OCI-M1 (cell line): ENCODE measurements at regions not wholly inside any gene's neighbourhood (a gene's known extent, or its start where the extent isn't known, plus 50 kb on each side); places are given as distances from the start of the nearest gene placed in this dataset.
"Not testable (repeated sequence)": the region's sequence is repeated elsewhere in the genome, so short reads cannot be mapped to it uniquely, and the experiment has no call there.

ENCODE experiments used
- DNase-seq: peaks from one replicate; lab custom pipeline; 2025; lab: John Stamatoyannopoulos, UW

DNA sequence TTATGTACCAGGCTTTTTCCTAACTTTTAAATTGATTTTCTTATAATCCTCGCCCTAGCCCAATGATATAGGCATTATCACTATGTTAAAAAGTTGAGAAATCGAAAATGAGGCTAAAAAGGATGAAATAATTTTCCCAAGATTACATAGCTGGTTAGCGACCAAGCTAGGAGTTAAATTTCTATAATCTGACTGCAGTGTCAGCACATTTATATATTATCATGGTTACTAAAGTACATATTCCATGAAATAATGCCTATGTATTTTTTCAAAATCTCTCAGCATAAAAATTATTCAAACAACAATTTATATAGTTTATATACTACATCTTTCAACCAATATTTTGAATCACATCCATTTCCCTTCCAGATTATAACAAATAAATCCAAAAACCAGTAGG is 317.3 kb upstream of the TFPI start:
- DNase-seq = no peak

DNA sequence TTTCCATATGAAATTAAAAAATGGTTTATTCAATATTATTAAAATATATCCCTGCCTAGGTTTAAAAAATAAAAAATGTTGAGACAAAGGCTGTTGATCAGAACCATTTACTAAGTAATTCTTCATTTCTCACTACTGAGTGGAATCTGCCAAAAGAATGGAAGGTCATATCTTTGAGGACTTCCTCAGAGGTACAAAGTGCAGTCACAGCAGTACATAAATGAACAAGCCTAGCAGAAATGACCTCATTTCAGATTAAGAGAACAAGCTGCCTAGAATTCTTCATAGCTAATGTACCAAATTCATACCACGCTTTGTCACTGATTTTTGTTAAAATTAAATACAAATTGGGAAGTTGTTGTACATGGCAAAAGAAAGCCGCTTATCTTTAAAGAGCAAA is 318.9 kb upstream of the TFPI start:
- no peak for DNase-seq

DNA sequence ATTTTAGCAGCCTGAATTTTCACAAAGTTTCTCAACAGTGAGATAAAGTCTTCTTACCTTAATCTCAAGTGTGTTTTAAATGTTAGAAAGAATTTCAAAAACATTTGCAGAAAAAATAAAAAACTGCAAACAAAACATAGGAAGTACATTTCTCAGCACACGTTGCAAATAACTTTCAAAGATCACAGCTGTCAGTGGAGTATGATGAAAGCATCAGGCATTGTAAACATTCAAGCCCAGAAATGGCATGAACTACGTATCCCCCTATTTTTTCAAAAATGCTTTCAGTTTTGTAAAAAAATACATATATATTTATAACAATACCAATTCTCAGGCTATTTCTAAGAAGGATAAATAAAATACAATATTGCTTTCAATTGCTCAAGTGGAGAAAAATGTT is 320.6 kb upstream of the TFPI start:
- no peak for DNase-seq

DNA sequence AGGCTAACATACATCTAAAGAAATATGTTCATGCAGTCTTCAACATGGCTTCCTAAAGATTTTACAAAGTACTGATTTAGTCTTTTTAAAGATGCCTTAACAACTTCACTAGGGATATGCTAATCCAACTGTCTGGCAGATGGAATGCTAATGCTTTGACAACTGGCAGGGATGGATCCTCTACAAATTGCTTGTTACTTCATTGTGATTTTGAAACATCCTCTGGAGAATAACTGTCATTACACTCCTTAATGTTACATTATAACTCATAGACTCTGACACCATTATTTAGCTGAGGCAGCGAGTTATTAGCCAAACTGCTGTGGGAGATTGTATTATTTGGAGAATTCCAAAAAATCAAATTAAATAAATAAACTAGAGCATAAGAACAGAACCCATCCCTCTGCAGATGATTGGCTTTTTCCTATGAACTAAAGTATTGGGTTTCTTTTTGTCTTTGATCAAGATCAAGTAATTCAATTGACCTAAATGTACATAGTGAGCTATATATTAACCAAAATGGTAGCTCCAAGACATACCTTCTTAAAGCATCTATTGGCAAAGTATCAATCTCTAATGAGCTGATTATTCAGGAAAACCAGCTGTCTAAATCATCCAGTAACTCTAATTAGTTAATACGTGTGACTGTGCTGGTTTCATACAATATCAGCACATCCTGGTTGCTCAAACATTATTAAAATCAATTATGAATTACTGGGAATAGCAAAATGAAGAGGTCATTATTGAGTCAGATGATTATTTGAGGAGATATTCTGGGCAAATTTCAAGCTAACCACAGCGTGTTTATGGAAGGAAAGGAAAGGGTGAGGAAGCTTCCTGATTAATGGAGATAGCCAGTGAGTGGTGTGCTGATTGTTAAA is 321.3 kb upstream of the TFPI start:
- no peak for DNase-seq

DNA sequence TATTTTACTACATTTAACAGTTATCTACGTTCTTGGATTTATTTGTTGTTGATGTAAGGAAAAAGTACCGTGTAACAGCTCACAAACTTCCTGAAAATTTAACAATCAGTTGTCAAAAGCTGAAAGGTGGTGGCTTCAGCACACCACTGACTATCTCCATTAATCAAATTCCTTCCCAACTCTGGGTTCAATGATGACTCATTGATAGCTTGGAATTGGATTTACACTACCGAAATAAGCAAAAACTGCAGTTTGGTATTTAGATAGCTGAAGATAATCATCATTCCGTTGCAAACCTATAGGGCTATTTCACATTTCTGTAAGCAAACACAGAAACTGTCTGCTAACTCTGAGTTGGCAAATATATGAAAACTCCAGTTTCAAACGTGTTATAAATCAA is 322.3 kb upstream of the TFPI start:
- DNase-seq = no peak

DNA sequence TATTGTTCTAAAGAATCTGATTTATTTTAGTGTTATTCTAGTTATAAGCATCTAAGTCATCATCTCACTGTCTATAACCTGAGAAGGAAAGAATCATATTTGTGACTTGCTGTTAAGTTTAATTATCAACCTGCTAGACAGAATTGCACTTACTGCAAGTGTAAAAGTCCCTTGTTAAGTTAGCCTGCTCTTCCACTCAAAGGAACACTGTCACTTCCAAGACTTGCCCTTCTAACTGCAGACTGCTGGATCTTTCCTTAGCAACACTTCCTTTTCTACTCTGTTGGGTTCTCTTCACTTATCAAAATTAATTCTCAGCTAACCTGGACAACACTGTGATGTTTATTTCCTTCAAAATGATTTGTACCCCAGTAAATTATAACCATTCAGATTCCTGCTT is 323.2 kb upstream of the TFPI start:
- no peak for DNase-seq

DNA sequence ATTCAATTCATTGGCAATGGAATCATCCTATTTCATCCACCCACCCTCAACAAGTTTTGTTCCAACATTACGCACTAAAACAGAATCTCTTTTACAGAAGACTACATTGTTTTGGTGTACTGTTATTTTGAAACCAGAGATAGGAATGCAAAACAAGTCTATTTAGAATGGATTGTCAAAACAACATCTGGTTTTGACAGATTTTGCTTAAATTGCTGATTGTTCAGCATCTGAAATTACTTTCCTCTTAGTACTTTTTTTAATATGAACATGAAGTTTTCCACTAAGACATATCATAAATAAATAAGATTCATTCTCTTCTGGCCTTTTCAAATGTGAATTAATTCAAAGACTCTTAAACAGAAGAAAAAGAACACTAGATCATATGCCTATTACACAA is 323.9 kb upstream of the TFPI start:
- no peak for DNase-seq

DNA sequence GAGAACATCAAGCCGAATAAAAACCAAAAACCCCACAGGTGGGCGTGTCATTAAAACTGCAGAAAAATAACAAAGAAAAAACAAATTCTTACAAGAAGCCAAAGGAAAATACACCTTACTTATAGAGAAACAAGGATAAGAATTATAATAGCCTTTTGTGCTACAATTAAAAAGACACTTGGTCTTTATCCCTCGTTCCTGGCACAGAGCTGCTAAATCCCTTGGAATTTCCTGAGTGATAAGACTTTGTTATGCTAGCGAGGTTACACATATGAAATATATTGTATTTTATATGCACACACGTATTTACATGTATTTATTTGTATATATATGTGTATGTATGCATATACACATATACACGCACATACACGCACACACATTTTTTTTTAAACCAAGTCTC is 325.3 kb upstream of the TFPI start:
- no peak for DNase-seq

DNA sequence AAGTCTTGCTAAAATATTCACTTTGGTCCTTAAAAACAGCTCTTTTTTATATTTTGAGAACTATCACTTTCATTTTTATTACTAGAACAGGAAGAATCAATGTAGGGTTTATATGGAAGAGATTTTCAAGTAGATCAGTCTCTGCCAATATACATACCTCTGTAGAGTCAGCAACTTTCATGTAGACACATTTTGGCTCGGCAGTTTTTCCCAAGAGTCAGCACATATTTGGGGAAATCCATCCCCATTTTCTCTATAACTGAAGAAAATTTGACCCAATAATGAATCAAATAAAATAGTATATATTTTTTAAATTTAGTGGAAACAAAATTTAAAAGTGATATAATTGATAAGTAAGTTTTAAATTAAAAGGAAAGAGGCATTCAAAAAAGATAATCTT is 329.8 kb upstream of the TFPI start:
- no peak for DNase-seq

DNA sequence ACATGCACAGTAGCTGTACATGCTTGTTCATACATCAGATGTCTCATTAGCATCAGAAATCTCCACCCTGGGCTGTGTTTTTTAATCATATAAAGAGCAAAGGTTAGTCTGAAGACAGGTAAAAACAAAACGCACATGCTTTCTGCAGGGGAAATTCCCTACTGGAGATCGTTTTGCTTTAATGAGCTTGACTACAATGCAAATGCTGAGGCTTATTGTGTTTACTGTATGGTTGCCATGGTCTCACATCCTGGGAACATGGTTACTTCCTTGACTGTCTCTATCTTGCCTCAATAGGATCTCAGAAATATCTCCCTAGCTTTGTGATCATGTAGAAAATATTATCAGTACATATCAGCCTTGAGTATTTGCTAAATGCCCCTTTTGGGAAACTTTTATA is 336.5 kb upstream of the TFPI start:
- no peak for DNase-seq

DNA sequence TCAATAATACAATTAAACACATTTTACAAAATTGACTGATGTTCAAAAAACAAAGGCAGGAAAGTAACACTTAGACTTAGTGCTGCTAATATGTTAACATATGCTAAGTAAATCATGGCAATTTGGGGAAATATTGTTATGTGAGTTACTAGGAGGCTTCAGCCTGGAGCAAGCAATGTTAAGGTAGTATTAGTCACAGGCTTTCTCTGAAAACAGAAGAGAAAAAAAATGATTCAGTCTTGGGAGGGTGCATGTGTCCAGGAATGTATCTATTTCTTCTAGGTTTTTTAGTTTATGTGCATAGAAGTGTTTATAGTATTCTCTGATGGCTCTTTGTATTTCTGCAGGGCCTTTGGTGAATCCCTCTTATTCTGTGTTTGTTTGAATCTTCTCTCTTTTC is 345.8 kb upstream of the TFPI start:
- DNase-seq = no peak

DNA sequence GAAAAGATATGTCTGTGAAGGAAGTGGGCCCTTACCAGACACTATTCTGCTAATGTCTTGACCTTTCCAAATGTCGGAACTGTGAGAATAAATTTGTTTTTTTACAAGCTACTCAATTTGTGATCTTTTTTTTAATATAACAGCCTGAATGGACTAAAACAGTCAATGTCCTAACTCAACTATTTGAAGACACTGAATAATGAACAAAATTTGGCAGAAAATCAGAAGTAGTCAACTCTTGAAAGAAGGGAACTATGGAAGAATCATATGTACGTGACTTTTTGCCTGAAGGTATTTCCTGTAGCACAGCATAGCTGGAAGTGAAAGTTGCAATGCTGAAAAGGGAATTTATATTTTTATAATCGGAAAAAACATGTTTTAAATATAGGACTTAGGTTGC is 351.8 kb upstream of the TFPI start:
- DNase-seq = no peak

DNA sequence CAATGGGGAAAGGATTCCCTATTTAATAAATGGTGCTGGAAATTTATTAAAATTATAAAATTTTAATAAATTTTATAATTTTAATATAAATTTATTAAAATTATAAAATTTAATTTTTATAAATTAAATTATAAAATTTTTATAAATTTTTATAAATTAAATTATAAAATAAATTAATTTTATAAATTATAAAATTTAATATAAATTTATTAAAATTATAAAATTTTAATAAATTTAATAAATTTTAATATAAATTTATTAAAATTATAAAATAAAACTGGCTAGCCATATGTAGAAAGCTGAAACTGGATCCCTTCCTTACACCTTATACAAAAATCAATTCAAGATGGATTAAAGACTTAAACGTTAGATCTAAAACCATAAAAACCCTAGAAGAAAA is 356.7 kb upstream of the TFPI start:
- DNase-seq = not testable (repeated sequence)

DNA sequence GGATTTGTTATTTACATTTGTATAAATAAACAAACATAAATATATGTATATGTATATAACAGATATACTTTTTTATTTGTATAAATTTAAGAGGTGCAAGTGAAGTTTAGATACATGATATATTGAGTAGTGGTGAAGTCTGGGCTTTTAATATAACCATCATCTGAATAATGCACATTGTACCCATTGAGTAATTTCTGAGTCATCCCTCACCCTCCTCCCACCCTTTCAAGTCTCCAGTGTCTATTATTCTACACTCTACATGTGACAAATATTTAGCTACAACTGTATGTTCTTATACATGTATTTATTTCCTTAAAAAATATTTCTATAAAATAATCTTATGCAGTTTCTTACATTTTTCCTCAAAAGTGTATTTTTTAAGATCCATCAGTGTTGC is 358.7 kb upstream of the TFPI start:
- no peak for DNase-seq

DNA sequence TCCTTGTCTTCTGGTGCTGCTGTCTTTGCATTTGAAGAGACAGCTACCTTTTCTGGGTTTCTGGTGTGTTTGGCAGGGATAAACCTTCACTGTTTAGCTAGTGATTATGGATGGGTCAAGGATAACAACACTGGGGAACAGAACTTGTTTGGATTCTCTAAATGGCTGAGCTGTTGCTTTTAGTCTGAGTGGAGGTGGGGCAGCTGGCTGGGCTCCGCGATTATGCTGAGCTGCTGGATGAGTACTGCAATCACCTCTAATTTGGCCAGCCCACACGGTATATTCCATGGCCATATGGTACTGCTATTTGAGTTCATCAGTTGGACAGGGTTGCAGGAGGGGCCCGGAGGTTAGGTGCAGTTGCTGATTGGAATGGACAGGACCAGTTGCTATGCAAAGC is 361.6 kb upstream of the TFPI start:
- DNase-seq = no peak

DNA sequence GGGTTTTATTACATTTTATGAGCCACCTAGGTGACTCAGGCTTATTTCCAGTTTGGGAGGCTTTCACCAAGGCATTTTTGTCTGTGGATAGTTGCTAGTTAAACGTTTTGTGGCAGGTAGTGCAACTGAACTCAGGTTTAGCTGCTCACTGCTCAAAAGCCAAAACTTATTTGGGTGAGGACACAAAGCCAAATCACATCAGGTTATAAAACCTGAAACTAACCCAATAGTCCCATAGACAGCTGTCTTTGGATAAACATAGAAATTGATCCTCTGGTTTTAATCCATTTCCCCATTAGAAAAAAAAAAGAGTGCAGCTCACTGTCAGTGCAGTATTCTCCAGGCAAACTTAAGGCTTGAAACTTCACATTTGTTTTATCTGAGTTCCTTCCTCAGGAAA is 362.6 kb upstream of the TFPI start:
- no peak for DNase-seq

DNA sequence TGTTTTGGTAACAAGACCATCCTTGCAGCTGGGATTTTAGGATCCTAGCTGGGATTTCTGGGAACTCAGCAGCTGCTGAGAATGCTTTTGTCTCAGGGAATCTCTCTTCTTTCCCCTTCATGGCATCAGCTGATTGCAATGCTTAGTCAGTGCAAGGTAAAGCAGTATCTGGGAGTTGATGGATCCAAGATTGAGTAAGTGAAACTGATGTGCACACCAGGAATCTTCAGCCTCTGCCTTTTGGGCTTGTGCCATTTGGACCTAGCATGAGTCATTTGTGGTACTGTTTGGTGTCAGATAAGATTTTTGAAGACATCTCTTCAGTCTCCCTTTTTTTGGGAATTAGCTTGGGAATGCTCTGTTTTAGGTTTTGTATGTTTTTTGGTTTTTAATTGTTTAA is 363.3 kb upstream of the TFPI start:
- no peak for DNase-seq

DNA sequence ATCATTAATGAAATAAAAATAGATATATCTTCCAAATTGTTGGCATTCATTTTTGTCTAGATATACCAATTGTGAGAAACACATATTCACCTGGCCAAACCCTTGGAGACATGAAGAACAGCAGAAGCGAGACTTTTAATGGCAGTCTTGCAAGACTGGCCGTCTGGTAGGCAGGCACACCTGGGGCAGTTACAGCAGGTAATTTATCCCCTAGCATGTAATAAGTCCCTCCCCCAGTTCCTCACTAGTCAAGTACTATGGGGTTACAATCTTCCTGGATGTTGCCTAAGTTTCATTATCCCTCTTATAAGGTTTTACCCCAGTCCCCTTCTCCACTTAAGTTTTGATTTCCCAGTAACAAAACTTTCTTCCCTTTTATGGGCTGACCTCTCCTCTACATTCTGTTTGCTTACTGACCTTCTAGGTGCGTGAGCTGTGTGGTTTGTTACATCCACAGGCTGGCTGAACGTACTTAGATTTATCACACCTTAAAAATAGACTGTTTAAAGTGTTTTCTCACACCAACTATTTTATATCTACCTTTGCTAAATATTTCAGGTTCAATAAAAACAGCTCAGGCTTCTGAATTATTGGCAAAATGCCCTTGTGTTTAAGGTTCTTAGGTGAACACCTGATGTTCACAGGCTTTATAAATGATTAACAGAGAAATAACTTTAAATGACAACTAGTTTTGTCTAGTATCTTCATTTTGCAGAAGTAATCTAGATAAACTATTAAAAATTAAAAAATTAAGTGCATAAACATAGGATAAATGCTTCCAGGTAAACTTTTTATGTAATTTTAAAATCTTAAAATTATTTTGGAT is 365.0 kb upstream of the TFPI start:
- DNase-seq = no peak

DNA sequence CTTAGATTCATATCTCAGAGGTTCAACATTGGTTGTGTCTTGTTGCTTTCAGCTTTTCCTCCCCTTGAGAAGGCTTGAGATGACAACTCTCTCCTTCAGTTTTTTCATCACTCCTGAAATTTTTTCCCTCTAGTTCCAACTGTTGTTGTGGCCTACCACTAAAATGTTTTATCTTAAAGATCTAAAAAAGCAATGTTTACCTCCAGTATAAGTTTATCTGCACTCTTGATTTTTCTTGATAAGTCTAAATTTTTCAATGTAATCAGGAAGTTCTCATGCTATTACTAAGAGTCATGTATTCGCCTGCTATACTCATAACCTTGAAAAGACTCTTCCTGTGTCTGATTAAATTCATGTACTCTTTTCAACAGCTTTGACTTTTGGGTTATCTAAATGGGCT is 366.3 kb upstream of the TFPI start:
- no peak for DNase-seq

DNA sequence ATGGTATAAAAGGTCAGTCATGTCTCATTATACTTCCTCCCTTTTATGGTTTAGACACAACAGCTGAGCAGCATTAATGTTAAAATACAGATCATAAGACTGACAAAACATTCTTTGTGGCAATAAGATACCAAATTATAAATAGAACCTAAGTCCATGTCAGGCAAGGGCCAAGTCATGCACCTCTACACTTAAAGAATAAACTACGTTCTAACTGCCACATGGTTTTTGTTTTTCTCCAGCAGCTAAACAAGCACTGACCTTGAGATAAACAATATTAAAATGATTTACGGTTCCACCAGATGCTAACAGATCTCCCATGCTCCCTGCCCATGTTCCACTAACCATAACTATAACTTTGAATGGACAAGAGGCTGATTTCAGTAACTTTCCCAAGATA is 368.6 kb upstream of the TFPI start:
- DNase-seq = peak; percentile 6

DNA sequence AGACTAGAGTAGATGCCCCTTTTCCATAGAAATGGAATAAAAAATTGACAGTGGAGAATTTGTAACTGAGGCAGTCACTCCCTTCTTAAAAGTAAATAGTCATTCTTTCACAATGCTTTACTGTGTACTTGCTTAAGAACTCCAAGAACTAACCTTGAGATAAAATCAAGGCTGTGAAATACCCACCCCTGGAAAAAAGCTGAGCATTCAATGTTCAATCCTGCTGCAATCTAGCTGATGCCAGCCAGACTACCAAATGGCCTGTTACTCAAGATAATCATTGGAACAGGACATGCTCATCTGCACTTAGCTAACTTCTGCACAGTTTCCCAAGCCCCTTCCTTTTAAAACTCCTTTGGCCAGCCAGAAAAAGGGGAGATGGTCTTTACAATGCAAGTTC is 367.4 kb upstream of the GULP1 start:
- peak; percentile 52 for DNase-seq

DNA sequence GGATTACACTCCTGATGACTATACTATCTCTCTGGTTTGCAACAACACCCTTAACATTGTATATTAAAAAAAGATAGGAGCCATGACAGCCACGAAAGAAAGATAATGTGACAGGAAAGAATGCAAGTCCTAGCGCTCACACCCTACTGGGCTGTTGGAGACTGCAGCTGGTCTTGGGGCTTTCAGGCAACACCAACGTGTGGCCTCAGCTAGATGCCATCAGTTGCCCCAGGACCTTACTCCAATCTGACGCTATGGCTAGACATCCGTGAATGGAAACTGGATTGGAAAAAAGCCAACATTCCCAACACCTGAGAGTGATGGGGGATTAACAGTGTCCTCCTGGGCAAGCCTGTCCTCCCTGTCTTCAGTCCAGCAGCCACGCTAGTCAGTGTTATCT is 357.4 kb upstream of the GULP1 start:
- DNase-seq = peak; percentile 5

DNA sequence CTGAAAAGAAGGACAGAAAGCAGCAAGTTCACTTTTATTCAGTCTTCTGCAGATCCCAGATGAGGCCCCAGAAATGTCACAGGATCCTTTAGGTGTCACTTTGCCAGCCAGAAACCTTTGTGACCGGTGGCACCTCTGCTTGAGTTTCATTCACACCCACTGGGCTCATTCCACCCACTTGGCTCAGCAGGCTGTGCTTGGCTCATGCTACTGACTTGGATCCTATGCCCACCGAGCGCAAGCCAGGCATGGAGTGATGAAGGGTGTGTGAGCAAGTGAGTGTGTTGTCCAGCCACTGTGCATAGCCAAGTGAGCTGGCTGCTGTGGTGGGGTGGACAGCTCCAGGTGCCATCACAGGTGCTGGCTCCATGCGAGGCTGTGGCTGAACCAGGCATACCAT is 357.0 kb upstream of the GULP1 start:
- DNase-seq = no peak

DNA sequence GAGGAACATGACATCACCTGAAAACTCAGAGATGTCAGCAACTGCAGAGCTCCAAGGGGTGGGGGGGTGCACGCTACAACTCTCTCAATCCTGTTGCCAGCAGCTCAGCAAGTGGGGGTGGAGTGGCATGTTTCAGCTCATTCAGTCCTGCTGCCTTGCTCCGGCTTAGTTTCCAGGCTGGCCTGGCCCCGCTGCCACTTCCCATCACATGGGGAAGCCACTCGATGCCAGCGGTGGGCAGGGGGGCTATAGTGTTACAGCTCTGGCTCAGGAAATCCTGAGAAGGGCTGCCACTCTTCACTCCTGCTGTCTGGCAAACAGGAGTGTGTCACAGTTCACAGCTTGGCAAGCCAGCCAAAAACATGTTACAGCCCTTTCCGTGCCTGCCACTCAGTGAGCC is 356.5 kb upstream of the GULP1 start:
- DNase-seq = no peak
